ENCODE measurements at regions not wholly inside any gene's neighbourhood (a gene's known extent, or its start where the extent isn't known, plus 50 kb on each side); places are given as distances from the start of the nearest gene placed in this dataset.

- no peak for ATAC-seq
- Histone ChIP-seq H3K9me3 (no peaks in the 10 kb centered on the region), H3K4me3 (no peak overlapping the region), H3K27me3 (no peaks in the 10 kb centered on the region), H3K4me1 (no peaks in the 10 kb centered on the region), H3K36me3 (no peaks in the 10 kb centered on the region), H3K27ac (no peak overlapping the region)
- intact Hi-C loops (cut with DNase I) = no loop called here
- no peak for DNase-seq
- TF ChIP-seq CTCF (IDR thresholded peaks at IDR 0.05) = no peak
Measured at GRCh38 chr3:178044320-178044719, 491.9 kb upstream of the KCNMB2 start.

GRCh38 chr3:178047496-178047895 is 488.7 kb upstream of the KCNMB2 start:
- intact Hi-C loops (cut with DNase I) = no loop called here
- Histone ChIP-seq H3K36me3 (no peaks in the 10 kb centered on the region), H3K27ac (no peak overlapping the region), H3K27me3 (no peaks in the 10 kb centered on the region), H3K4me3 (no peak overlapping the region), H3K9me3 (no peaks in the 10 kb centered on the region), H3K4me1 (no peaks in the 10 kb centered on the region)
- DNase-seq (no peak), ATAC-seq (no peak)
- no peak for TF ChIP-seq CTCF (IDR thresholded peaks at IDR 0.05)

GRCh38 chr3:178048768-178049167 is 487.5 kb upstream of the KCNMB2 start:
- ATAC-seq (no peak), DNase-seq (no peak)
- Histone ChIP-seq H3K27me3 (no peaks in the 10 kb centered on the region), H3K4me3 (no peak overlapping the region), H3K36me3 (no peaks in the 10 kb centered on the region), H3K9me3 (no peaks in the 10 kb centered on the region), H3K4me1 (no peaks in the 10 kb centered on the region), H3K27ac (no peak overlapping the region)
- intact Hi-C loops (cut with DNase I) = no loop called here
- no peak for TF ChIP-seq CTCF (IDR thresholded peaks at IDR 0.05)

- no peaks in the 10 kb centered on the region for H3K4me1 ChIP-seq
- TF ChIP-seq CTCF (IDR thresholded peaks at IDR 0.05) = no peak
- intact Hi-C loops (cut with DNase I) = no loop called here
- H3K27me3 ChIP-seq = no peaks in the 10 kb centered on the region
- ATAC-seq (no peak), DNase-seq (no peak)
- H3K4me3 ChIP-seq = no peak overlapping the region
- no peaks in the 10 kb centered on the region for H3K36me3 ChIP-seq
- no peaks in the 10 kb centered on the region for H3K9me3 ChIP-seq
- H3K27ac ChIP-seq = no peak overlapping the region
Measured at GRCh38 chr3:178054471-178054870, 481.8 kb upstream of the KCNMB2 start.

- TF ChIP-seq CTCF (IDR thresholded peaks at IDR 0.05) = no peak
- Histone ChIP-seq H3K9me3 (no peaks in the 10 kb centered on the region), H3K4me3 (no peak overlapping the region), H3K27me3 (no peaks in the 10 kb centered on the region), H3K4me1 (peaks cover 0 to 4% of the 10 kb centered on the region in 2 donors), H3K27ac (no peak overlapping the region), H3K36me3 (no peaks in the 10 kb centered on the region)
- DNase-seq (no peak), ATAC-seq (no peak)
- intact Hi-C loops (cut with DNase I) = no loop called here
Measured at GRCh38 chr3:178055939-178056338, 480.3 kb upstream of the KCNMB2 start.
